GM12874 (cell line): ENCODE measurements at regions not wholly inside any gene's neighbourhood (a gene's known extent, or its start where the extent isn't known, plus 50 kb on each side); places are given as distances from the start of the nearest gene placed in this dataset.

Experiments used
- CTCF ChIP-seq: IDR thresholded peaks from 2 replicates; pipeline ENCODE4 v1.5.1; 2011; ENCODE audit warnings: low read depth, mild to moderate bottlenecking, control low read depth, low read length, moderate library complexity; ENCODE audit not compliant: insufficient read depth

GRCh38 chr7:38002689-38003088 lies 82.2 kb downstream of the EPDR1 start:
- TF ChIP-seq CTCF: no peak

DNA sequence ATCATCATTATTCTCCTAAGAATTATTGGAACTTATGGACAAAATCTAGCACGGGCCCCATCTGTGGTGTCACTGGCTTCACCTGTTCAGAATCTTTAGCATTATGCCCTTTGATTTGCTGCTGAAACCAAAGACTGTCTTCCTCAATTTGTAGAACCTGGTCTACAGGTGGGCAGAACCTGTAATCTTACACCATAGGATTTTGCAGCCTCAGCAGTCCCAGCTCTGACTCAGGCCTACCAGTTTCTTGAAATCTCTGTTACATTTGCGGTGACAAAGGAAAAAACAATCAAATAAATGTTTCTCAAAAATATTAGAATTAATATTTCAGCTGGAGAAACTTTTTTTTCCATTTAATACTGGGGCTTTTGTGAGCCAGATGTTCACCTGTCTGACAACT lies 86.1 kb downstream of the EPDR1 start:
- no peak for TF ChIP-seq CTCF

GRCh38 chr7:38007096-38007495 lies 86.7 kb downstream of the EPDR1 start:
- no peak for TF ChIP-seq CTCF

GRCh38 chr7:38013246-38013645 lies 92.8 kb downstream of the EPDR1 start:
- no peak for TF ChIP-seq CTCF

GRCh38 chr7:38016567-38016966 lies 96.1 kb downstream of the EPDR1 start:
- TF ChIP-seq CTCF: no peak

GRCh38 chr7:38017320-38017719 lies 96.9 kb downstream of the EPDR1 start:
- no peak for TF ChIP-seq CTCF

DNA sequence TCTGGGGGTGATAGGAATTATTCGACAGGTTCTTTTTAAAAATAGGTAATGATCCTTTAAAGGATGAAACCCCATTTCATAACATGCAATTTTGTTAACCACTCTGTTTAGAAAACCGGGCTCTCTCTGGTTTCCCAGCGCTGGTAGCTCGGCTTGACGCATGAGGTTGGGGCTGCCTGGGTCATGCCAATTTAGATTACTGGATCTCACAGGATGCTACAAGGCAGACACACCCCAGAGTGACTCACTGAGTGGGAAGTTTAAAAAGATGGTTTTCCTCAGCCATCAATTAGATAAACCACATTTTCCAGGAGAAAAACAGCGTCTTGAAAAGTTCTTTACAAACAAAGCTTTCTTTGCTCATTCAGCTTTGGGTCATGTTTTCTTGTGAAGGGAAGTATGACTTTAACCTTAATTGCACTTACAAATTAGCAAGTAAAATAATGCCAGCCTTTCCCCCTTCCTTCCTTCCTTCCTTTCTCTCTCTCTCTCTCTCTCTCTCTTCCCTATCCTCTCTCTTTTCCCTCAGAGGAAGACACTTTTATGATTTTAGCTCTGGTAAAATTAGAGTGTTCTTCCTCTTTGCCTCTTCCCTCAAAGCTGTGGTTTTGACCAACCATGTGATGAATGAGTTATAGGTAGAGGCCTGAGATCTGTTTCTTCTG lies 99.8 kb downstream of the EPDR1 start:
- no peak for TF ChIP-seq CTCF
